ENCODE measurements at regions not wholly inside any gene's neighbourhood (a gene's known extent, or its start where the extent isn't known, plus 50 kb on each side); places are given as distances from the start of the nearest gene placed in this dataset.

DNA sequence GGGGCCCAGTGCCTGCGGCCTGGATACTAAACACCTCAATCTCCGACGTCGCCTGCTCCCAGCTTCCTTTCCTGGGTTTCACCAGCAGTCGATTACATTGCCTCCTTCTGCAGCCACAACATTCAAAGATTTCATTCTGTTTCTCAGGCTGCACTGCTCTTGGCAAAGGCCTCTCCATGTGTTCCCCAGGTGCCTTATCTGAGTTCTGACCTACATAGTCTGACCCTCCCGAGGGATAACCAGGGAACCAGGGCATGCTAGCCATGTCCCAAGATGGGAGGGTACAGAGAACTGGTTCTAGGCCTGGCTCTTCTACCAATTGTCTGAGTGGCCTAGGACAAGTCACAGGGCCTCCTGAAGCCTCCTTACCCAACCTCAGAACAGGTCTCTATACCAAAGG is 62.2 kb upstream of the ACSL1 start:
- Histone ChIP-seq H3K27me3 (no peaks in the 10 kb centered on the region), H3K4me3 (ENCODE audit: low read depth, low read length) (no peak overlapping the region), H3K36me3 (no peaks in the 10 kb centered on the region), H3K4me1 (0 out of 2 replicates have a peak, but pooled peaks cover 1% of the 10 kb centered on the region), H3K9me3 (no peaks in the 10 kb centered on the region)
- no peak for DNase-seq
- no peak for TF ChIP-seq CTCF (IDR thresholded peaks at IDR 0.05; ENCODE audit: low read depth, low read length)

GRCh38 chr4:184889666-184890335 is 64.0 kb upstream of the ACSL1 start:
- Histone ChIP-seq H3K4me1 (0 out of 2 replicates have a peak, but pooled peaks cover 4% of the 10 kb centered on the region), H3K36me3 (no peaks in the 10 kb centered on the region), H3K4me3 (ENCODE audit: low read depth, low read length) (no peak overlapping the region), H3K27me3 (no peaks in the 10 kb centered on the region), H3K9me3 (no peaks in the 10 kb centered on the region)
- no peak for DNase-seq
- no peak for TF ChIP-seq CTCF (IDR thresholded peaks at IDR 0.05; ENCODE audit: low read depth, low read length)

GRCh38 chr4:184890499-184890898 is 64.7 kb upstream of the ACSL1 start:
- H3K36me3 ChIP-seq: no peaks in the 10 kb centered on the region
- H3K4me3 ChIP-seq (ENCODE audit: low read depth, low read length): no peak overlapping the region
- 0 out of 2 replicates have a peak, but pooled peaks cover 4% of the 10 kb centered on the region for H3K4me1 ChIP-seq
- no peaks in the 10 kb centered on the region for H3K27me3 ChIP-seq
- no peak for TF ChIP-seq CTCF (IDR thresholded peaks at IDR 0.05; ENCODE audit: low read depth, low read length)
- no peaks in the 10 kb centered on the region for H3K9me3 ChIP-seq
- DNase-seq: no peak

- H3K27me3 ChIP-seq: no peaks in the 10 kb centered on the region
- no peak for TF ChIP-seq CTCF (IDR thresholded peaks at IDR 0.05; ENCODE audit: low read depth, low read length)
- H3K9me3 ChIP-seq: no peaks in the 10 kb centered on the region
- H3K4me1 ChIP-seq: 0 out of 2 replicates have a peak, but pooled peaks cover 4% of the 10 kb centered on the region
- no peak for DNase-seq
- H3K4me3 ChIP-seq (ENCODE audit: low read depth, low read length): no peak overlapping the region
- no peaks in the 10 kb centered on the region for H3K36me3 ChIP-seq
Observed at GRCh38 chr4:184891816-184892397, 66.1 kb upstream of the ACSL1 start.

GRCh38 chr4:184892999-184893398 is 67.2 kb upstream of the ACSL1 start:
- no peak for TF ChIP-seq CTCF (IDR thresholded peaks at IDR 0.05; ENCODE audit: low read depth, low read length)
- Histone ChIP-seq H3K4me1 (0 out of 2 replicates have a peak, but pooled peaks cover 4% of the 10 kb centered on the region), H3K4me3 (ENCODE audit: low read depth, low read length) (no peak overlapping the region)

More at GRCh38 chr4:184892999-184893398, 67.2 kb upstream of the ACSL1 start:
- Histone ChIP-seq H3K27me3 (no peaks in the 10 kb centered on the region), H3K36me3 (no peaks in the 10 kb centered on the region), H3K9me3 (no peaks in the 10 kb centered on the region)
- DNase-seq: no peak

Measured in BE2C (cell line).